SHP77 treated with DMSO at 0.1 percent for 48 hours (cell line): ENCODE measurements at regions not wholly inside any gene's neighbourhood (a gene's known extent, or its start where the extent isn't known, plus 50 kb on each side); places are given as distances from the start of the nearest gene placed in this dataset.

ENCODE experiments used
- DNase-seq: peaks from one replicate; lab custom pipeline; 2025; lab: John Stamatoyannopoulos, UW

DNA sequence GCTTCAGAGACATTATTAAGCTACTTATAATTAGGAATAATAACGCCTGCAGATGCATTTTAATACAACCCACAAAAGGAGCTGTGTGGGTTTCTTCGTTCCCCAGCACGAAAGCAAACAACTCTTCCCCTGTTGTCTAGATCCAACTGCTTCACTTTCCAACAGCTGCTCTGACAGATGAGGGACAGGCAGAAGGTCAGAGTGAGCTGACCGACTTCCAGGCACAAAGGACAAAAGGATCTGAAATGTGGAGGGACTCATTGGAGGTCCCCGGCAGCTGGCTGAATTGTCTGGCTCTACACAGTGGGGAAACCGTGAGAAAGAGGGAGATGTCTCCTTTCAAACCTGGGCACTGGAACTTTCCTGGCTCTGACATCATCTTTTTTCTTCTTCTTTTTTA, 79.1 kb upstream of the ALDH1B1 start:
- DNase-seq, result no peak

DNA sequence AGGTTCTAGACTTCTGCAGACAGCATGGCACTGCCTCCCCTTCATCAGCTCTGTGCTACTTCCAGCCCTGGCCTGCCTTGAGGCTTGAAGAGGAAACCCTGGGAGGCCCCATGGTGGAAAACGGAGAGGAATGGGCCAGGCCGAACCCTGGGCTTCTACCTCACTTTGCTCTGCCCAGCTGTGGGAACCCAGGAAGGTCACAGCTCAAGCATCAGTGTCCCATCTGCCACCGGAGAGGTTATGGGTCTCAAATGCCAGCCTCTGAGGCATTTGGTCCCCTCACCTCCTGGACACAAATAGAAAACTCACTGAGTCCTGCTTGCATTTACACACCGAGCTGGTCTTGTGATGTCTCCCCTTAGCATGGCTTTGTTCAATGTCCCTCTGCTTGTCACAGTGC, 80.1 kb upstream of the ALDH1B1 start:
- no peak for DNase-seq

DNA sequence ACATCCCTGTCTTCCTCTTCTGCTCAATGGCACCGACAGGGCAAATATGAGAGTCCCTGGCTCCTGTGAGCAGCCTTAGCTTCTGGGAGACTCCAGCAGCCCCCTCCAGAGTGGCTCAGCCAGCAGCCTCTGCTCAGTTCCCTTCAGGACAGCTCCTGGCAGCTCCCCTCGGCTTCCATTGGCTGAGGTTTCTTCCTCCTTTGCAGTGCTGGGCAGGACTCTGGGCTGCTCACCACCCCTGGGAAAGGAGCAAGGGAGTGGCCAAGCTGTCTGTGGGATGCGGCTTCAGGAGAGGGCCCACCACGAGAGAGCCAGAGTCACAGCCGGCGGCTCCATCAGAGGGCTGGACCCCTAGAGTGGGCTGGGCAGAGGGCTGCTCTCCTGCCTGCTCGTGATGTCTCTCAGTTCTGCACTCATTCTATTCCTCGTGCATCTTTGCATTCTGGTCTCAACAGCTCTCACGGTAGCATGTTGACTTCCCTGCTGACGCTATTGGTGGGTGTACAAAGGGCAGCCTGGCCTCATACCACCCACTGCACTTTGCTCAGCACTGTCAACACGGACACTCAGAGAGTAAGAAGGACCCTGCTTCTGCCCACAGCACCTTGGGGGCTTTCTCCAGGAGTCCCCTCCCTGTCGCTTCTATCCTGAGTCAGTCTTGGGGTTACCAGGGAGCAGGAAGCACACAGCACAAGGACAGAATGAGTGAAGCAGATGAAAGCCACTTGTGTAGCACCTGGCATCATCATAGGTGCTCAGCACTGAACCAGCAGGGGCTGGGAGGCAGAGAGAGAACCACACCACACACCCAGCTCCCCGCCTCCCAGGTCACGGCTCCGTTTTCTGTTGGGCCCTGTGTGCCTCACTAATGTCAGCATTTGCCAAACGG, 80.9 kb upstream of the ALDH1B1 start:
- no peak for DNase-seq

DNA sequence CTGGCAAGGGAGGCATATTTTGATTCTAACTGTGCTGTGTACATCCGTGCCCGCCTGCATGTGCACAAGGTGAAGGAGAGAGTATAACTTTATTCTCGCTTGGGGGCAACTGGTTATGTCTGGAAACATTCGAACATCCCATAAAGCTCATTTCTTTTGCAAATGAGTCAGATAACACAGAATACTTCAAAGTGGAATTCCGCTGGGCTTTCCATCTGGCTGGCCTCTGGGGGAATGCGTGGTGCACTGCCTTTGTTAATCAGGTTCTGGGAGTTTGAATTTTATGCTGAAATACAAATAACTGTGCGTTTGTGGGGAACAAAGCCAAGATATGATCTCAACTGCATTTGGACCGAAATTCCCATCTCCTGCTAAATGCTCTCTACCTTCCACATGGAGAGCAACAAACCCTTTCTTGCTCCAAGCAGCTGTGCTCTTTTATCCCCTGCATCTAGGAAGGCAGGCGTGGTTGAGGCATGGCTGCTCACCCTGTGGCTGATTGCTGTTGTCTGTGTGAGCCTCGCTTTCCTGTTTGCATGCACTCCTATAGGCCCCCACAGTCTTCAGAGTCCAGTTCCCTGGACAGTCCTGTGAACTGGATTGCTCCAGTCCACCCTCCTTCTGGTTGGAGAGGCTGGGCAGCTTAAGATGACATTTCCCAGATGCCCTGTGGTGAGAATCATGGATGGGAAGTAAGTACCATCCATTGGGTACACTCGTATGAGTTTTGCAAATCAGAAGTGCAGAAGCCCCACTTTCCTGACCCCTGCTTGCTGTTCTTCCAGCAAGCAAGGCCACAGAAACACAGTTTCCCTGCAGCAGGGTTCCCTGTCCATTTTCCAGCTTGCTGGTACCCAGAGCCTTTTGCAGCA, 82.9 kb upstream of the ALDH1B1 start:
- no peak for DNase-seq

DNA sequence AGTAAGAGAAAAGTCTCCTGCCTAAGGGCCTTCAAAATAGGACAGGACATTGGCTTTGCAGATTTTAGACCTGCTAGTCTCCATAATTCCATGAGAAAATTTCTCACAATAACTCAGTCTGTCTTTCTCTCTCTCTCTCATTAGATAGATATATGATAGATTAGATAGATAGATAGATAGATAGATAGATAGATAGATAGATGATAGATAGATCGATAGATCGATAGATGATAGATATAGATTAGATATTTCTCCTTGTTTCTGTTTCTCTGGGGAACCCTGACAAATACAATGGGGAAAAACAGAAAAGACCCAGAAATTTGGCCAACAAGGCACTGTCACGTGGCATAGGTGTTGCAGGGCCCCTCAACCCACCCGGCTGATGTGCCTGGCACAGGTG, 84.4 kb upstream of the ALDH1B1 start:
- DNase-seq, result no peak

DNA sequence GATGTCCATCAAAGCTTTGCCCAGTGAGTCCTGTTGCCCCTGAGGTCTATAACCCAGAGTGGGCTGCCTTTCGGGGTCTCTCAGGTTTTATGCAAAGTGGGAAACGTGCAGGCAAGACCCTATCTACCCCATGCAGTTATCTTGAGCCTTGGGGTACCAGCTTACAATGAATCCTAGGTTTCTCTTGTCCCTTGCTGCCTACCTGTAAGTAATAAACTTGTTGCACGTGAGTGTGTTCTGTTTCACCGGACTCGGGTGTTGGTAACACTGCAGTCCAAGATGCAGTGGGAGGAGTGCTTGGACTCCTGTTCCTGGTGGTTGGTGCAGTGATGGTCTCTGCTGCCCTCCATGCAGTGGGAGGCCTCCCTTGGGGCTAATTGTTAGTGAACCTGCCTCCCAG, 85.6 kb upstream of the ALDH1B1 start:
- no peak for DNase-seq

DNA sequence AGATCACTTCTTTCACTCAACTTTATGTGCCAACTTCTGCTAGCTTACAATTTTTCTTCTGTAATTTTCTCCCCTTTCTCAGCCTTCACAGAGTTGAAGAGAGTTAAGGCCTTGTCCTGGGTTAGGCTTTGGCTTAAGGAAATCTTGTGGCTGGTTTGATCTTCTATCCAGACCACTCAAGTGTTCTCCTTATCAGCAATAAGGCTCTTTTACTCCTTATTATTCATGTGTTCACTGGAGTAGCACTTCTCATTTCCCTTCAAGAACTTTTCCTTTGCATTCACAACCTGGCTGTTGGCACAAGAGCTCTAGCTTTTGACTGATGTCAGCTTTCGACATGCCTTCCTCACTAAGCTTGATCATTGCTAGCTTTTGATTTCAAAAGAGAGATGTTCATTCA, 86.9 kb upstream of the ALDH1B1 start:
- DNase-seq, result no peak

DNA sequence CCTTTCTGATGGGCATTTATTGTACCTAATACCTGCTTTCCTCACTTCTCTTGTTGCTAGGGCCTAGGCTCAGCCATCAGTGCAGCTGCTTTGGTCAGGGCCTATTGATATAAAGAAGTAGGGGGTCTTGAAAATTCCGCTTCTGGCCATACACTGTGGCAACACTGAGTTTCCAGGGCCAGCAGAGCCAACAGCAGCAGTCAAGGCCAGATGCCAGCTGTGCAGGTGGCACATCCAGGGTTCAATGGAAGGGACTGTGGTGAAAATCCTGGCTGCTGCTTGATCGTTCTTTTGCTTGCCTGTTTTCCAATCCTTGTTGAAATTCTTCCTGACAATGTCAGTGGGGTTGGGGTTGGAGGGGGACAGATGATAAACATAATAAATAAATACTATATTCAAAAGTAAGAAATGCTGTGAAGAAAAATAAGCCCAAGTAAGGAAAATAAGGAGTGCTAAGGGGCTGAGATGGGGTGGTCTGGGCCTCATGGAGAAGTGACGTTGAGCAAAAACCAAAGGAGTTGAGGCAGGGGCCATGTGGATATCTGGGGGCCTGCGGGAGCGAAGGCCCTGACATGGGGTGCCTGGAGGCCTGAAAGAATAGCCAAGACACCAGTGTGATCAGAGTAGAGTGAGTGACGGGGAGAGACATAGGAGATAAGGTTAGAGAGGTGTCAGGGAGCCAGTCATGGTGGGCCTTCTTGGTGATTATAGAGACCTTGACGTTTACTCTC, 91.0 kb upstream of the ALDH1B1 start:
- no peak for DNase-seq

DNA sequence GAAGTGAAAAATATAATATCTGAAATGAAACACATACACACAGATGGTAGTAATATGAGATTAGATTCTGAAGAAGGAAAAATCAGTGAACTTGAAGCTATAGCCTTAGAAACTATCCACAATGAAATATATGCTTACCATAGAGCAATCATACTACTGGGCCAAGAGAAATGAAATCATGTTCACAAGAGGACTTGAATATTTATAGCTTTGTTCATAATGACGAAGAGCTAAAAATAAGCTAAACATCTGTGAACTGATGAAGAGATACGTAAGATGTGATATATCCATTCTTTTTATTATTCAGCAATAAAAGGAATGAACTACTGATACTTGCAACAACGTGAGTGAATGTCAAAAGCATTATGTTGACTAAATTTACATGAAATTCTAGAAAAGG, 92.6 kb upstream of the ALDH1B1 start:
- no peak for DNase-seq

- DNase-seq, result no peak
Observed at GRCh38 chr9:38298904-38299303, 93.6 kb upstream of the ALDH1B1 start.

- no peak for DNase-seq
Observed at GRCh38 chr9:38298503-38298902, 94.0 kb upstream of the ALDH1B1 start.

- no peak for DNase-seq
Observed at GRCh38 chr9:38296807-38297206, 95.7 kb upstream of the ALDH1B1 start.

- no peak for DNase-seq
Observed at GRCh38 chr9:38295764-38296163, 96.7 kb upstream of the ALDH1B1 start.

DNA sequence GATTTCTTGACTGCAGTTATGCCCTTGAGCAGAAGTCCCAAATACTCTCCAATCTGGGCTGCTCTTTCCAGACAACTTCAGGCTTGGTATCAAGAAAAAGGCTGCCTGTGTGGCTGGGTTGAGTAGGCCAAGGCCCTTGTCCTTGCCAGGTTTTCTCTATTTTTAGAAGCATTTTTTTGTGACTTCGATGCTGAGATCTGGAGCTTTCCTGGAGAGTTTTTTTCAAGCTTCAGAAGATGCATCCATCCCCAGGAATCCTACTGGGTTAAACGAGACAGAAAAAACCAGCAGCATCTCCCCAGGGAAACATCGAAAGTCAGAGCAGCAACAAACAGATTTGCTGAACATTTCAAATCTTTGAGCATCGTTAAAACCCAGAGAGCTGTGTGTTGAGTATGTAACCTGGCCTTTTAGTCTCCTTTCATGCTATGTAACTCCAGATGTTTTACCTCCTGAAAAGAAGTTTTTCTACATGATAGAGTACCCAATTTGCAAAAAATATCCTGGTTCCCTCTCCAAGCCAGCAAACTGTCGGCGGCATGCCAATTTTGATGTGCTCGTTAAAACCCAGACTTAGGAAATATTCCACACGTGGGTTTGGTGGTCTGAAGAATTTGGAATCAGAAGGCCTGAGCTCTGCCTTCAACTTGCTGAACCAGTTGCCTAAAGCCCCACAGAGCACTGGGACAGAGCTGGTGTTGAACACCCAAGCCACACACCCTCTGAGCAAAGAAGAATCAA, 98.1 kb upstream of the ALDH1B1 start:
- no peak for DNase-seq

DNA sequence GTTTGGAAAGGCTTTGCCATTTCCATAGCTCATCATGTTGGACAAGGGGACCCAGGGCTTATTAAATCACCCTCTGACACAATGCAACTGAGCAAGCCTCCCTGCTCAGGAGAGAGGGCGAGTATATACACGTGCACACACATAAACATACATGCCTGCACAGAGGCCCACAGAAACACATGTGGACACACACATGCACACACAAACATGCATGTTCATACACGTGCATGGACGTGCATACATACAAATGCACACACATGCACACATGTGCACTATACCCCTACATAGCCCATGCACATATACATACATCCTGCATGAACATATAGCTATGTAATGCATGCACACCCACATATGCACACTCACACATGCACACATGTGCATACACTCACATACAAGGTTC, 99.5 kb upstream of the ALDH1B1 start:
- DNase-seq, result no peak

GRCh38 chr9:38292480-38292879, 100.0 kb upstream of the ALDH1B1 start:
- no peak for DNase-seq

DNA sequence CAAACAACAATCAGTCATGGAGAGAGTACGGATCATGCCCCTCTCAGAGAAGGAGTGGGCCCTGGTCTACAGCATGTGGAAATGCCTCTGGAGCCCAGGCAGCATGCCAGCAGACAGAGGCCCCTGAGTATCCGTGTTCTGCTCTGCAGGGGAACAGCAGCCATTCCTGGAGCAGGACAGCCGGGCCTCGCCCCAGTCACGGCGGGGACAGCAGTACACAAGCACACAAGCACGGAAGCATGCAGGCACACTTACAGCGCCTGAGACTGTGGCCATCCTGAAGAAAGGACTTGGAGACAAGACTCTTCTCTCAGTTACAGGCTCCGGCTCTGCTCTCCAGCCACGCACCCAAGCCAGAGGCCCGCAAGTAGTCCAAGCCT, 102.6 kb upstream of the ALDH1B1 start:
- no peak for DNase-seq

DNA sequence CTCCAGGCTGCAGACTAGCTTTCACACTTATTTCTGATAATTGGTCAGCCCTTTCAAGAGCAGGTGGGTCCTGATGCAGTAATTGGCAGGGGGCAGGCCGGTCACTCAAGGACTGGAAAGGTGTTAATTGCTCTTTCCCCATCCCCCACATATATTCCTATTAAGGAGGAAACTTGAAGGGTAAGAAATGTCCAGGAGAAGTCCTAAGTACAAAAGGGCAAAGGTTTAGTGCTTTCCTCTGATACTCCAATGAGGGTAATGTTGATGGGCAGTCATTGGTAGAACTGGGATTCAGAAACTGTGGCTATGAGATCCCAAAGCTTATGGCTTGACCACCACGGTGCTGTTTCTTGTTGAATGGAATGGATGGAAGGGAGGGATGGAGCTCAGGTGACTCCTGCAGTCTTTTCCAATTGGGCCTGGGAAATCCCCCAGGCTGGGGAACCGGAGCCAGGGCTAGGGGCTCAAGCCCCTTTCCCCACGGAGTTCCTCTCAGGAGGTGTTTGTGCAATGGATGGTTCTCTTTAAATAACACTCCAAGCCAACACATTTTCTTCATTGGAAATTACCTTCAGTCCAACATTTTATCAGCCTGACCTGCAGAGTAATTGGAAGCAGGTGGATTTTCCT, 103.2 kb upstream of the ALDH1B1 start:
- no peak for DNase-seq

DNA sequence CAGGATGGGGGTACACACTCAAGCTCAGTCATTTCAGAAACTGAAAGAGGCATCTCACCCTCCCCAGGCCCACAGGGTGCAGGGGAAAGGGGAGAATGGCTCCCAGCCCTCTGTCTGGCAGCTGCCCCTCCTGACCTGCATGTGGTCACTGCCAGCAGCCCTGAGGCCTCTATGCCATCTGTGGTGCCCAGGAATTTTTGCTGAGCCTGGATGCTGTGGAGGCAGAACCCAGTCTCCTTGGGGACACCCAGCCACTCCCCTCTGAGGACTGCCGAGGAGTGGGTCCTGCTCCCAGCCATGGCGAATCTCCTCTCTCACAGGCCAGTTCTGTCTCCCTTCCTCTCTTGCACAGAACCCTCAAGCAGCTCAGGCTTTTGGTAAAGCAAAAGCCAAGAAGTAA, 104.0 kb upstream of the ALDH1B1 start:
- no peak for DNase-seq

DNA sequence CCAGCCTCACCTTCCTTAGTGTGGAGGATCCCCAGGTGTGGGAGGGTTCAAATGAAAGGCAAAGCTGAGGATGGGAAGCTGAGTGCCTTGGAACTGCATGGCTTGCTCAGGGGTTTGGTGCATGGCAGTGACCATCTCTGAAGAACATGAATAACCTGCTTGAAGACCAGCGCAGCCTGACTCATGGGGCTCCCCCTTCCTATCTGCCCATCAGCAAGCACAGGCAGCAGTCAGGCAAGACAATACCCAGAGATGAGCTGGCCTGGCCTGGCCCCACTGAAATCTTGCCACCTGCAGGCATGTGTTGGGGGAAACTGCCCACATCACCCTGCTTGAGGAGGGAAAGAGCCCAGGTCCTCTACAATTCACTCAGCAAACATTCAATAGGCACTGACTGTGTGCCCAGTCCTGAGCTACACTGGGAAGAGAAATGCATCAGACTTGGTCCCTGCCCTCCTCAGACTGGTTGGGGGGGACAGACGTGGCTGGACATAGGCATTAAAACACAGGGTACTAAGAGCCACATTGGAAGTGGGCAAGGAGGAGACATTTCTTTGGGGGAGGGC, 105.0 kb upstream of the ALDH1B1 start:
- no peak for DNase-seq

- DNase-seq, result no peak
Observed at GRCh38 chr9:38286766-38287165, 105.7 kb upstream of the ALDH1B1 start.
